GM23338 (cell line): ENCODE measurements at regions not wholly inside any gene's neighbourhood (a gene's known extent, or its start where the extent isn't known, plus 50 kb on each side); places are given as distances from the start of the nearest gene placed in this dataset.

ENCODE experiments used
- EZH2phosphoT487 ChIP-seq: fragments of 200-600 bp; sonication (generic); IDR thresholded peaks from one replicate; pipeline ENCODE4 v1.8.1; 2018; ENCODE audit warnings: antibody characterized with exemption; ENCODE audit not compliant: unreplicated experiment
- STAT1 ChIP-seq: IDR thresholded peaks from one replicate; pipeline ENCODE4 v1.6.1; 2016; ENCODE audit warnings: antibody characterized with exemption; ENCODE audit not compliant: unreplicated experiment
- TF ChIP-seq, protein P1 (sequence below), 2 experiments: fragments of 200-600 bp in 1 of 2; sonication (generic) in 1 of 2; conservative IDR thresholded peaks; 2 replicates each; pipeline versions ENCODE4 v1.5.1 to v1.6.1; 2016 to 2017; ENCODE audit warnings: antibody characterized with exemption in 2 of 2, low read depth in 2 of 2, mild to moderate bottlenecking in 2 of 2, moderate library complexity in 1 of 2

- TF ChIP-seq STAT1 (no peak), EZH2phosphoT487 (no peak)
- TF ChIP-seq, protein P1, sequence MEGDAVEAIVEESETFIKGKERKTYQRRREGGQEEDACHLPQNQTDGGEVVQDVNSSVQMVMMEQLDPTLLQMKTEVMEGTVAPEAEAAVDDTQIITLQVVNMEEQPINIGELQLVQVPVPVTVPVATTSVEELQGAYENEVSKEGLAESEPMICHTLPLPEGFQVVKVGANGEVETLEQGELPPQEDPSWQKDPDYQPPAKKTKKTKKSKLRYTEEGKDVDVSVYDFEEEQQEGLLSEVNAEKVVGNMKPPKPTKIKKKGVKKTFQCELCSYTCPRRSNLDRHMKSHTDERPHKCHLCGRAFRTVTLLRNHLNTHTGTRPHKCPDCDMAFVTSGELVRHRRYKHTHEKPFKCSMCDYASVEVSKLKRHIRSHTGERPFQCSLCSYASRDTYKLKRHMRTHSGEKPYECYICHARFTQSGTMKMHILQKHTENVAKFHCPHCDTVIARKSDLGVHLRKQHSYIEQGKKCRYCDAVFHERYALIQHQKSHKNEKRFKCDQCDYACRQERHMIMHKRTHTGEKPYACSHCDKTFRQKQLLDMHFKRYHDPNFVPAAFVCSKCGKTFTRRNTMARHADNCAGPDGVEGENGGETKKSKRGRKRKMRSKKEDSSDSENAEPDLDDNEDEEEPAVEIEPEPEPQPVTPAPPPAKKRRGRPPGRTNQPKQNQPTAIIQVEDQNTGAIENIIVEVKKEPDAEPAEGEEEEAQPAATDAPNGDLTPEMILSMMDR (conservative IDR thresholded peaks at IDR 0.05; ENCODE audit: low read depth in 2 of 2) = no peak
Measured at GRCh38 chr1:13951793-13952751, 252.1 kb downstream of the PRDM2 start.
